Stimulated activated effector memory CD8-positive, alpha-beta T cell treated with anti-CD3 and anti-CD28 coated beads, Interleukin-12 subunit alpha, Interleukin-12 subunit beta, amount 100 ng/mL, for 72 hours (primary cell): ENCODE measurements at regions not wholly inside any gene's neighbourhood (a gene's known extent, or its start where the extent isn't known, plus 50 kb on each side); places are given as distances from the start of the nearest gene placed in this dataset.
"Not testable (repeated sequence)": the region's sequence is repeated elsewhere in the genome, so short reads cannot be mapped to it uniquely, and the experiment has no call there.

Source experiments
- ATAC-seq: fragments of 150-1000 bp; cut with Tn5 transposase; 2 replicates; pipeline ENCODE4 v1.10.0; 2021
- DNase-seq, 2 donors: peaks; one replicate each; pipeline ENCODE4 v3.0.0; 2021 to 2022; ENCODE audit warnings: low spot score in 2 of 2
- H3K27ac Mint-ChIP-seq: one replicate; pipeline ENCODE4 v1.8.0; 2022; ENCODE audit warnings: mild to moderate bottlenecking, mixed read lengths
- H3K36me3 Mint-ChIP-seq: one replicate; pipeline ENCODE4 v1.8.0; 2022; ENCODE audit warnings: mild to moderate bottlenecking, mixed read lengths
- H3K4me1 Mint-ChIP-seq: one replicate; pipeline ENCODE4 v1.8.0; 2022; ENCODE audit warnings: mixed read lengths
- H3K4me3 Mint-ChIP-seq: one replicate; pipeline ENCODE4 v1.8.0; 2022; ENCODE audit warnings: mild to moderate bottlenecking, mixed read lengths
- H3K9me3 Mint-ChIP-seq: one replicate; pipeline ENCODE4 v1.8.0; 2022; ENCODE audit warnings: mixed read lengths

DNA sequence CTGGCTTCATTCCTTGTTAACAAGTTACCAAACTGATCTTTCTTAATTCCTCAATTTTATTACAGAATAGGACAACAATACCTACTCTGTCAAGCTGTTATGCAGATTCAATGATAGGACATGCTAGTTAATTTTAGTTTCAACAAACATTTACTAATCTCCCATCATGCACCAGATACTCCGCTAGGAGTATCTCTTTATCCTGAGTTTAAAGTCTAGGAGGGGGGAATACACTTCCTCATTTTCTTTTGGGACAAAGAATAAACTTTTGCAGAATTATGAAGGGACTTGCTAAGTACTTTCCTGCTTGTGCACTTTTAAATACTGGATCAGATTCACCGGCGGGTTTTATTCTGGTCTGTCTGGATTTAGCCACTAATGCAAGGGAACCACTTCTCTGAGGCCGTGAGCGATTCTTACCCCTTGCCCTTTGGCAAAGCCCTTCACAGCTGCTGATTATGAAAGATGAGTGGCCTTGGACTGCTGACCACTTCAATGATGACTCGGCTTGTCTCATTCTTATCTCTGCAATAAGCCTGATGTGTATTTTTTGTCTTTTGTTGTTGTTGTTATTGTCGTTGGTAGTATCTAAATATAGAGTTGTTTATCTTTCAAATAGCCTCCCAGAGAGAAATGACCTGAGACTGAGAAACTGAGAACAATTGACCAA lies 73.9 kb downstream of the RMI1 start:
- no peak for ATAC-seq
- no peak for DNase-seq
- no peaks in the 10 kb centered on the region for H3K36me3 Mint-ChIP-seq
- H3K4me3 Mint-ChIP-seq = no peak overlapping the region
- H3K9me3 Mint-ChIP-seq = no peaks in the 10 kb centered on the region
- no peak overlapping the region for H3K27ac Mint-ChIP-seq
- H3K4me1 Mint-ChIP-seq = no peaks in the 10 kb centered on the region

DNA sequence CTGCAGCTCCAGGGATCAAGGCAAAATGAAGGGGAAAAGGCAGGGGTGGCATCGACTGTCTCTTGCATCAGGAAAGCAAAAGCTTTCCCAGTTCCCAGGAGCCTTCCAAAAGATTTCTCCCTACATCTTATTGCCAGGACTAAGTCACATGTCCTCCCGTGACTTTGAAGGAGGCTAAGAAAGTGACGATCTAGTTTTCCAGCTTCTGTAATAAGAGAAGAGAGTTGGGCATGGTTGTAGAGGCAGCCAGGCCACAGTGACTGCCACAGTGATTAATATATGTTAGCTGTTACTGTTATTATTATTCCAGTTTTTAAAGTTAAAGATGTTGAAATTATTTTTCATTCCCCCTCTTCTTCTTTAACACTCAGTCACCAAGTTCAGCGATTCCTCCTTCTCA lies 77.1 kb downstream of the RMI1 start:
- H3K36me3 Mint-ChIP-seq = no peaks in the 10 kb centered on the region
- no peak overlapping the region for H3K27ac Mint-ChIP-seq
- H3K4me3 Mint-ChIP-seq = no peak overlapping the region

DNA sequence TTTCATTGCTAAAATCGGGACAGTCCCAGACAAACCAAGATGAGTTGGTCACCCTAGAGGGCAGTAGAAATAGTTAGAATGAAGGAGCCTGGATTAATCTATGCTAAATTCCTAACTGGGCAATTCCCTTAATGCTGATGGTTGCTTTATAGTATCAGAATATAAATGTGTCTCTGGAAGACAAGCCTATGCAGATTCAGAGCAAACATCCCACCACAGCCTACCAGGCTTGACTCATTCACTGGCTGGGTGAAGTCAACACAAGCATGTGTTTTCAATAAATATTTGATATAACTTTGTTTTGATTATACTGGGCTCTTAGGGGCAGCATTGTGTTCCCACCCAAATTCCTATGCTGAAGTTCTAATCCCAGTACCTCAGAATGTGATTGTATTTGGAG lies 79.3 kb downstream of the RMI1 start:
- H3K4me3 Mint-ChIP-seq = no peak overlapping the region
- DNase-seq = no peak
- no peaks in the 10 kb centered on the region for H3K9me3 Mint-ChIP-seq
- H3K27ac Mint-ChIP-seq = no peak overlapping the region
- H3K36me3 Mint-ChIP-seq = no peaks in the 10 kb centered on the region
- no peak for ATAC-seq
- H3K4me1 Mint-ChIP-seq = no peaks in the 10 kb centered on the region

More for the DNA sequence above, 77.1 kb downstream of the RMI1 start:
- Mint-ChIP-seq H3K4me1 (no peaks in the 10 kb centered on the region), H3K9me3 (no peaks in the 10 kb centered on the region)
- no peak for DNase-seq
- ATAC-seq = no peak

DNA sequence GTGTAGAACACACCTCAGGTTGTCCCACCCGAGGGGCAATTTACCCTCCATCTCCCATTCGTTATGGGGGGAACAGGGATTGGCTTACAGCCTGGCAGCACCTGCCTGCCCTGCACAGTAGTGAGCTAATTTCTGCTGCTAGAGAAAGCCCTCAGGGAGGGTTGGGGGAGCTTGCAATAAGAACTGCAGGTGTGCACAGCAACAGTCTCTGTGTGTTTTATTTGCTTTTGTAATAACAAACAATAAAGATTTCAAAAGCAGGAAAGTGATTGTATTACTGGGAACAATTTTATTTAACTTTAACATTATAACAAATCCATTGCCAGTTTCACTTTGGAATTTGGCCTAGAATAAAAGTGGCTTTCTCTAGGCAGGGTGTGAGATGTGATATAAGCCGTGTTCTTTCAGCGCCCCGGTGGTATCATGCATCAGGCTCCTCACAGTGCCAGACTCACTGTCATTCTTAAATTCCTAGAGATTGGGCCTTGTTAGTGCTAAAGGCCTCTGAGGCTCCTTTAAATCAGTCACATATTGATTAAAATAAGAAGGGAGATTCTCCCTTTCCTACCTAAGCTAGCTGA lies 81.1 kb downstream of the RMI1 start:
- H3K9me3 Mint-ChIP-seq = no peaks in the 10 kb centered on the region
- H3K4me3 Mint-ChIP-seq = no peak overlapping the region
- ATAC-seq (no peak), DNase-seq (no peak)
- no peaks in the 10 kb centered on the region for H3K36me3 Mint-ChIP-seq
- H3K4me1 Mint-ChIP-seq = no peaks in the 10 kb centered on the region
- H3K27ac Mint-ChIP-seq = no peak overlapping the region

DNA sequence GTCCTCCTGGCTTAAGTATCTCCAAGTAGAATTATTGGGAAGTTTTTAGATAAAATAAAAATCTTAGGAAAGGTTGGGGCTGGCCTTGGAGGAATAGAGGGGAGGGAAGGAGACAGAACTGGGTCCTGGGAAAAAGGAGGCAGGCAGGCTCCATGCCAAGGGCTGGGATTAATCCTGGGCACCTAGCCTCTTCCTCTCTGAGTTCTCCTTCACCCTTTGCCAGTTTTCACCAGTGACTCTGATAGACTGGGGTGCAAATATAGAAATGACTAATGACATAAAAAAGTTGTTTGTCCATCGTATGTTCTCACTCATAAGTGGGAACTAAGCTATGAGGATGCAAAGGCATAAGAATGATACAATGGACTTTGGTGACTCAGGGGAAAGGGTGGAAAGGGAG lies 81.9 kb downstream of the RMI1 start:
- DNase-seq = no peak

DNA sequence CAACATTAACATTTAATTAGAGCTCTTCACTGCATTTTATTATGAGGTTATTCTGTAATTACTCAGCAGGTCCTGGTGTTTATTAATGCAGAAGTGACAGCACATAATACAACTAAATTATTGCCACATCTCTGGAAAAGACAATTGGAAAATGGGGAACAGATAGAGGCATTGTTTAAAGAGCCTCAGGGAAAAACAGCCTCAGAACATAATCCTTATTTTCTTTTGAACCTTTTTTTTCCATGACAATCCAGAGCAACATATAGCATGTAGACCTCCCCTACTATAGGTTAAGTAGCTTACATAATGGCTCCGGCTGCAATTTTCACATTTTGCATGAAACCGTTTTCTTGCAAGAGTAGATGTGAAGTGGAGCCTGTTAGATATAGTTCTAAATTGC lies 87.2 kb downstream of the RMI1 start:
- DNase-seq (no peak), ATAC-seq (no peak)
- Mint-ChIP-seq H3K4me1 (no peaks in the 10 kb centered on the region), H3K9me3 (no peaks in the 10 kb centered on the region), H3K27ac (no peak overlapping the region), H3K36me3 (no peaks in the 10 kb centered on the region), H3K4me3 (no peak overlapping the region)

More for the DNA sequence above, 81.9 kb downstream of the RMI1 start:
- H3K4me1 Mint-ChIP-seq = no peaks in the 10 kb centered on the region
- H3K36me3 Mint-ChIP-seq = no peaks in the 10 kb centered on the region
- no peak overlapping the region for H3K27ac Mint-ChIP-seq
- H3K4me3 Mint-ChIP-seq = no peak overlapping the region
- no peak for ATAC-seq
- H3K9me3 Mint-ChIP-seq = no peaks in the 10 kb centered on the region

DNA sequence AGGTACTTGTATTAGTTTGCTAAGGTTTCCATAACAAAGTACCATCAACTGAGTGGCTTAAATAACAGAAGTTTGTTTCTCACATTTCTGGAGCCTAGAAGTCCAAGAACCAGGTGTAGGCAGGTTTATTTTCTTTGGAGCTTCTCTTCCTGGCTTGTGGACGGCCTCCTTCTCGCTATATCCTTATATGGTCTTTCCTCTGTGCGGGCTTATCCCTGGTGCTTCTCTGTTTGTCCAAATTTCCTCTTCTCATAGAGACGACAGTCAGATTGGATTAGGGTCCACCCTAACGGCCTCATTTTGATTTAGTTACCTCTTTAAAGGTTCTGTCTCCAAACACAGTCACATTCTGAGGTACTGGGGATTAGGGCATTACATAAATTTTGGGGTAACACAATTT lies 88.3 kb downstream of the RMI1 start:
- Mint-ChIP-seq H3K9me3 (no peaks in the 10 kb centered on the region), H3K4me3 (no peak overlapping the region), H3K27ac (no peak overlapping the region), H3K4me1 (no peaks in the 10 kb centered on the region), H3K36me3 (no peaks in the 10 kb centered on the region)
- DNase-seq = no peak
- ATAC-seq = no peak

DNA sequence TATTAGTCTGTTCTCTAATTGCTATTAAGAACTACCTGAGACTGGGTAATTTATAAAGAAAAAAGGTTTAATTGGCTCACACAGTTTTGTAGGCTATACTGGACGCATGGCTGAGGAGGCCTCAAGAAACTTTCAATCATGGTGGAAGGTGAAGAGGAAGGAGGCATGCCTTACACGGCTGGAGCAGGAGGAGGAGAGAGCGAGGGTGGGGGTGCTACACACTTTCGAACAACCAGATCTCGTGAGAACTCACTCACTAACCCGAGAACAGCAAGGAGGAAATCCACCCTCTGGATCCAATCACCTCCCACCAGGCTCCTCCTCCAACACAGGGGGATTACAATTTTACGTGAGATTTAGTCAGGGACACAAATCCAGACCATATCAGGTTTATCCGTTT lies 90.0 kb downstream of the RMI1 start:
- Mint-ChIP-seq H3K4me3 (no peak overlapping the region), H3K36me3 (no peaks in the 10 kb centered on the region), H3K4me1 (no peaks in the 10 kb centered on the region), H3K27ac (no peak overlapping the region), H3K9me3 (no peaks in the 10 kb centered on the region)
- DNase-seq = no peak
- no peak for ATAC-seq

DNA sequence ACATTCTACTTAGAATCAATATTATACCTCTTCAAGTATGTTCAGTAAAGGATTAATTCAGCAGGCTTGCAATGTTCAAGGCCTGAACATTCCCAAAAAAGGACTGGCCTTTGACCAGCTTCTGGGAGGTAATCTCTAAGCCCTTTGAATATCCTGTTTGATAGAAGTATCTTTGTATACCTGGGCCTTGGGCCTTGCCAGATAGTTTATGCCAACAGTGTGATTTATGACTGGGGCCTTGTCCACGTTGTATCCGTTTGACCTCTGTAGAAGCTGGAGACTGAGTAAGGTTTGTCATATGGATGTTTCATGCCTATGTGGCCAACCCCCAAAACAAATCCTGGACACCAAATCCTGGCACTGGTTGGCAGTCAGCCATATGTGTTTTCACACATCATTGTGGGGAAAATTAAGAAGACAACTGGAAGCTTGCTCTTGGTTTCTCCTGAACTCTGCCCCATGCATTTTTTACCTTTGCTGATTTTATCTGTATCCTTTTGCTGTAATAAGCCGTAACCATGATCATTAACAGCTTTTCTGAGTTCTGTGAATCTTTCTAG lies 92.1 kb downstream of the RMI1 start:
- Mint-ChIP-seq H3K9me3 (no peaks in the 10 kb centered on the region), H3K27ac (no peak overlapping the region), H3K36me3 (no peaks in the 10 kb centered on the region), H3K4me3 (no peak overlapping the region), H3K4me1 (no peaks in the 10 kb centered on the region)
- no peak for DNase-seq
- no peak for ATAC-seq

DNA sequence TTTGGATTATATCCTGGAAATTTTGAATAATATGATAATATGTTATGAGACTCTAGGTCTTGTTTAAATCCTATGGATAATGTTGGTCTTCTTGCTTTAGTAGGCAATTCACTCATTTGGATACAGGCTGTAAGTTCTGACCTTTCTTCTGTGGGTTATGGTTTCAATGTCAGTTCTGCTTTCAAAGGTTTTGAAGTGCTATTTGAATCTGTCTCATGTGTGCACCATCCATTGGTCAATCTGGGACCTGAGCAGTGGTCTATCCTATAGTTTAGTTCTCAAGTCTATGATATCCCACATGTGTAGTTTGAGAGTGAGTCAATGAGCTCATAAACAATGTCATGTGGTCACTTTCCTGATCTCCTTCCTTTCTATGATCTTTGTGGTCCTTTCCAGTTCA lies 94.4 kb downstream of the RMI1 start:
- no peaks in the 10 kb centered on the region for H3K4me1 Mint-ChIP-seq
- no peak overlapping the region for H3K27ac Mint-ChIP-seq
- no peaks in the 10 kb centered on the region for H3K36me3 Mint-ChIP-seq
- no peak overlapping the region for H3K4me3 Mint-ChIP-seq
- H3K9me3 Mint-ChIP-seq = no peaks in the 10 kb centered on the region
- ATAC-seq = no peak
- DNase-seq = no peak

DNA sequence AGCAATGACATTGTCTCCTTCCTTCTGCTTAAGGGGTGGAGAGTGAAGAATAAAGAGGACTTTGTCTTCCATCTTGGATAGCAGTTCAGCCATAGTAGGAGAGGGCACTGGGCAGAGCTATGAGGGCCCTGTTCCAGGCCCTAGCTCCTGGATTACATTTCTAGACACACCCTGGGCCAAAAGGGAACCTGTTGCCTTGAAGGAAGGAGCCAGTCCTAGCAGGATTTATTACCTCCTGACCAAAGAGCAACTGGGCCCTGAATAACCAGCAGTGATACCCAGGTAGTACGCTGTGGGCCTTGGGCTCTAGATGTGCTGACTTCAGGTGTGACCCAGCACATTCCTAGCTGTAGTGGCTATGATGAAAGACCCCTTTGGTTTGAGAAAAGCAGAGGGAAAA lies 95.8 kb downstream of the RMI1 start:
- Mint-ChIP-seq H3K9me3 (no peaks in the 10 kb centered on the region), H3K4me1 (no peaks in the 10 kb centered on the region), H3K4me3 (no peak overlapping the region), H3K36me3 (no peaks in the 10 kb centered on the region), H3K27ac (no peak overlapping the region)
- DNase-seq (no peak), ATAC-seq (no peak)

DNA sequence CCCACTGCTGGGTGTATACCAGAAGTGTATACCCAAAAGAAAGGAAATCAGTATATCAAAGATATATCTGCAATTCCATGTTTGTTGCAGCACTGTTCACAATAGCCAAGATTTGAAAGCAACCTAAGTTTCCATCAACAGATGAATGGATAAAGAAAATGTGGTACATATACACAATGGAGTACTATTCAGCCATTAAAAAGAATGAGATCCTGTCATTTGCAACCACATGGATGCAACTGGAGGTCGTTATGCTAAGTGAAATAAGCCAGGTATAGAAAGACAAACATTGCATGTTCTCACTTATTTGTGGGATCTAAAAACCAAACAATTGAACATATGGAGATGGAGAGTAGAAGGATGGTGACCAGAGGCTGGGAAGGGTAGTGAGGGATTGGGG lies 97.2 kb downstream of the RMI1 start:
- H3K9me3 Mint-ChIP-seq, H3K4me3 Mint-ChIP-seq, DNase-seq, H3K27ac Mint-ChIP-seq, H3K36me3 Mint-ChIP-seq, ATAC-seq, H3K4me1 Mint-ChIP-seq: not testable (repeated sequence)

DNA sequence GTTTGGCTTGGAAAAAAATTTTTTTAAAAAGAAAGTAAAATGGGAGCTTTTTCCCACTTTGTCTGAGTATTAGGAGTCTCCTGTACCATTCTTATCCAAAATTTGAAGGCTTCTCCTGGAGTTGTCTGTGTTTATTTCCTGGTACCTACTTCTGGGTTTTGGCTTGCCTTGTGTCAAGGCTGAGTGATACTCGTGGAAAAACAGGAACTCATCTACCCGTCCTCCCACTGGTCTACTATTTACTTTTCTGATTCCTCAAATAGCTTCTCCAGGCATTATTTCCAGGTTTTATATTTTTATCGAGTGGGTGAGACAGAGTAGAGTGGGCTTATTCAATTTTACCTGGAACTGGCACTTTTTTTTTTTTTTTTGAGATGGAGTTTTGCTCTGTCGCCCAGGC lies 99.4 kb downstream of the RMI1 start:
- Mint-ChIP-seq H3K27ac (no peak overlapping the region), H3K4me1 (no peaks in the 10 kb centered on the region), H3K9me3 (no peaks in the 10 kb centered on the region), H3K4me3 (no peak overlapping the region), H3K36me3 (no peaks in the 10 kb centered on the region)
- DNase-seq (no peak), ATAC-seq (no peak)

DNA sequence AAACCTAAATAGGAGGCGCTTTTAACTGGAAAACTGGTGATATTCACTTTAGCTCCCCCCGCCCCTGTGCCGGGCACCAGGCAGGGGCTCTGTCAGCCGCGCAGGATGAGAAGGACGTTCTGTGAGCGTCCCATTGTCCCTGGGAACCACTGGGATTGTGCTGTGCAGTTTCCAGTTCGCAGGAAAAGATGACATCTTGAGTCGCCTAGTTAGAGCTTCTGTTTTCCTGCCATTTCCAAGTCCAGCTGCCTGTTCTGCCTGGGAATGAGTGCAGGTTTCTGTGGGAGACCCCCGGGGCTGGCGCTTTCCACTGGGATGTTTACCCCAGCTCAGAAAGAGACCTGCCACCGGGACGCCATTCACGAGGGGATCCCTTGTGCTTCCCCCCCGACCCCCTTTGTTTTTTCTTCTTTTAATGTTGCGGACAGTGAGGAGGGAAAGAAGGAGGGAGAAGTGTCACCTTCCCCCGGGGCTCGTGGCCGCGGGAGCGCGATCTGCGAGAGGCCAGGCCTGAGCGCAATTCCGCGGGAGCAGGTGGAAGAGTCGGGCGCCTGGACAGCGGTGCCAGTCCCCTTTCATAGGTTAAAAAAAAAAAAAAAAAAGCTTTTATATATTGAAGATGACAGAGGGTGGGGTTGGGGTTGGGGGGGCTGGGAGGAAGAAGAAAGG lies 121.5 kb downstream of the RMI1 start:
- H3K4me1 Mint-ChIP-seq = peaks cover under 1% of the 10 kb centered on the region
- no peak overlapping the region for H3K4me3 Mint-ChIP-seq
- DNase-seq (no peak), ATAC-seq (no peak)
- no peak overlapping the region for H3K27ac Mint-ChIP-seq
- H3K9me3 Mint-ChIP-seq = no peaks in the 10 kb centered on the region
- H3K36me3 Mint-ChIP-seq = no peaks in the 10 kb centered on the region

DNA sequence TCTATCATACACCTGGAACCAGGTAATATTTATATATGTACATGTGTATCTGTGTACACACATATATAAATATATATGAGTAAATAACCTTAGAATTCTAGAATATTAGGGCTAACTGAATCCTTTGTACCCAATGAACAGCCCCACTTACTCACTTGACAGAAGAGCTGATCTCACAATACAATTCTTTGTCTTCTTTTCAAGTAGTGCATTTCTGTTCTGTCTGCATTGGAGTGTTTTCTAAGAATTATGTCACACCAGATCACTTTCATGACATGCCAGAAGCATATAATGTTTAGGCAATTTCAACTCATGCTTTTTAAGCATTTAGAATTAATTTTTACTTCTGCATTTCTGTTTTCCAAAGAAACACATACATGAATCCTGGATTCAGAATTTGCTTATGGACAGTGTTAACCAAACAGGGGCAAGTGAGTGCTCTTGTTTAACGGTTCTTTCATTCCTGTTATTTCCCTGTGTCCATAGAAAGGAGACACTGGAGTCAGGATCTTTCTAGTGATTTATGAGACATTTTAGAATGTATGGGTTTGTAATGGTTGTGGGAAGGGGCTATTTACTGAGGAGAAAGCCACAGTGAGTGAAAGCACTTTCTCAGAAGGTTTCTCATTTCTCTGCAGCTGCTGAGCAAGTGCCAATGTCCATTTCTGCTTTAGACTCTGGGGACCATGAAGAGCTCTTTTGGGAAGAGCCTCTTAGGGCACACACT lies 123.2 kb downstream of the RMI1 start:
- Mint-ChIP-seq H3K9me3 (no peaks in the 10 kb centered on the region), H3K27ac (no peak overlapping the region), H3K4me3 (no peak overlapping the region), H3K36me3 (no peaks in the 10 kb centered on the region), H3K4me1 (peaks cover 15% of the 10 kb centered on the region)
- ATAC-seq = no peak
- no peak for DNase-seq
